ENCODE measurements at regions not wholly inside any gene's neighbourhood (a gene's known extent, or its start where the extent isn't known, plus 50 kb on each side); places are given as distances from the start of the nearest gene placed in this dataset.

GRCh38 chr3:1026395-1026794, 66.4 kb upstream of the CNTN6 start:
- no peak for DNase-seq (ENCODE audit: insufficient read length, low spot score)
- no peak for TF ChIP-seq CTCF (IDR thresholded peaks at IDR 0.05; ENCODE audit: insufficient read depth, missing control alignments)
- no peak for FAIRE-seq

- no peak for DNase-seq (ENCODE audit: insufficient read length, low spot score)
- no peak for TF ChIP-seq CTCF (IDR thresholded peaks at IDR 0.05; ENCODE audit: insufficient read depth, missing control alignments)
- FAIRE-seq, result no peak
Observed at GRCh38 chr3:1036207-1036826, 56.5 kb upstream of the CNTN6 start.

GRCh38 chr3:1037631-1038030, 55.2 kb upstream of the CNTN6 start:
- TF ChIP-seq CTCF (IDR thresholded peaks at IDR 0.05; ENCODE audit: insufficient read depth, missing control alignments), result no peak
- no peak for FAIRE-seq
- DNase-seq (ENCODE audit: insufficient read length, low spot score), result no peak

All from D721Med (cell line).